ENCODE measurements at regions not wholly inside any gene's neighbourhood (a gene's known extent, or its start where the extent isn't known, plus 50 kb on each side); places are given as distances from the start of the nearest gene placed in this dataset.
"Not testable (repeated sequence)": the region's sequence is repeated elsewhere in the genome, so short reads cannot be mapped to it uniquely, and the experiment has no call there.

DNA sequence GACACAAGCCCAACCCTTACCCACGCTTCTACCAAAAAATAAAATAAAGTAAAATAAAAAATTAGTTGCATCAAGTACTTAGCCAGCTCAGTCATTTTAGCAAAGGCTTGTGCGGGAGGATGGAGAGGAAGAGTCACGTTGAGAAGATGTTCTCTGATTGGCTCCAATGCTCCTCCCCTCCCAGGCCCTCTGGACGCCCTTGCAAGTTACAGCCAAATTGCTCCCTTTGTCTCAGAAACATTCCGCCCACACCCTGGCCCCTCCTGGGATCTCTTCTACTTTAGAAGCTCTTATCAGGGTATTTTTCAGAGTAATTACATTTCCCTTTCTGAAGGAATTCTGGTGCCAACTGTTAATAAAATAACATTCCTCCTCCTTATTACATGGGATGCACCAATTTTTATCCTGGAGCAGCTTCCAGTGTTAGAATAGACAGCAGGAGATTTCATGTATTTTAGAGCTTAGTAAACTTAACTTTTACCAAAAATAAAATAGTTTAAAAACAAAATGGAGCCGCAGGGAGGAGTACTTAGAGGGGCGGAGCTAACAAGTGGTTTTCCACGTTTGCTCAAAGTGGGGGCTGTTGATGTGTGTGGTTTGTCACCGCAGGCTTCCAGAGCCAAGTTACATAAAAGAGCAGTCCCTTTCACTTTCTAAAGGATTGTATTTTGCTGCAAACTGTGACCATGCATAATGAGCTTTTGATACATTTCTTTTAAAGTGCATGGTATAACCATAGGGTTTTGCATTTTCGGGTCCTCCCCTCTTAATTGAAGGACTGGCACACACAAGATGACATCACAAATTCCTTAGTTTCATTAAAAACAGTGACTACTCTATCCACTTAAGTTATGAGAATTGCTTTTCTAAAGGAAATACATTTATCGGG, 71.7 kb upstream of the RAP1B start:
- 40 to 51% (median 44%) methylated on average over 11 of the region's 11 CpGs for WGBS, 4 donors
- H3K9me3 ChIP-seq (replicated peaks in 1 of 3): no peaks in the 10 kb centered on the region
- peak in 6 of 7 donors; percentile 27 to 70 (median 42) for DNase-seq
- no peaks in the 10 kb centered on the region for H3K36me3 ChIP-seq (replicated peaks in 1 of 2)
- no peaks in the 10 kb centered on the region for H3K27me3 ChIP-seq
- H3K4me1 ChIP-seq (replicated peaks in 1 of 2): no peaks in the 10 kb centered on the region
- peak overlapping the region in 2 of 5 donors; percentile 6 to 77 for H3K27ac ChIP-seq
- TF ChIP-seq, protein P1, sequence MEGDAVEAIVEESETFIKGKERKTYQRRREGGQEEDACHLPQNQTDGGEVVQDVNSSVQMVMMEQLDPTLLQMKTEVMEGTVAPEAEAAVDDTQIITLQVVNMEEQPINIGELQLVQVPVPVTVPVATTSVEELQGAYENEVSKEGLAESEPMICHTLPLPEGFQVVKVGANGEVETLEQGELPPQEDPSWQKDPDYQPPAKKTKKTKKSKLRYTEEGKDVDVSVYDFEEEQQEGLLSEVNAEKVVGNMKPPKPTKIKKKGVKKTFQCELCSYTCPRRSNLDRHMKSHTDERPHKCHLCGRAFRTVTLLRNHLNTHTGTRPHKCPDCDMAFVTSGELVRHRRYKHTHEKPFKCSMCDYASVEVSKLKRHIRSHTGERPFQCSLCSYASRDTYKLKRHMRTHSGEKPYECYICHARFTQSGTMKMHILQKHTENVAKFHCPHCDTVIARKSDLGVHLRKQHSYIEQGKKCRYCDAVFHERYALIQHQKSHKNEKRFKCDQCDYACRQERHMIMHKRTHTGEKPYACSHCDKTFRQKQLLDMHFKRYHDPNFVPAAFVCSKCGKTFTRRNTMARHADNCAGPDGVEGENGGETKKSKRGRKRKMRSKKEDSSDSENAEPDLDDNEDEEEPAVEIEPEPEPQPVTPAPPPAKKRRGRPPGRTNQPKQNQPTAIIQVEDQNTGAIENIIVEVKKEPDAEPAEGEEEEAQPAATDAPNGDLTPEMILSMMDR (IDR thresholded peaks at IDR 0.05): no peak
- H3K4me3 ChIP-seq: peak overlapping the region in 1 of 4 donors; percentile 34
- intact Hi-C loops (cut with DNase I): no loop called here

GRCh38 chr12:68539615-68539952, 71.1 kb upstream of the RAP1B start:
- no peaks in the 10 kb centered on the region for H3K9me3 ChIP-seq (replicated peaks in 1 of 3)
- DNase-seq: no peak
- TF ChIP-seq, protein P1 (IDR thresholded peaks at IDR 0.05): no peak
- TF ChIP-seq POLR2A (IDR thresholded peaks at IDR 0.05): no peak
- WGBS, 4 donors: 82 to 85% (median 83%) methylated on average over 1 of the region's 1 CpG
- H3K4me3 ChIP-seq: peak overlapping the region in 1 of 4 donors; percentile 34
- intact Hi-C loops (cut with DNase I): no loop called here
- H3K27me3 ChIP-seq: no peaks in the 10 kb centered on the region
- no peaks in the 10 kb centered on the region for H3K4me1 ChIP-seq (replicated peaks in 1 of 2)
- H3K36me3 ChIP-seq (replicated peaks in 1 of 2): no peaks in the 10 kb centered on the region
- H3K27ac ChIP-seq: peak overlapping the region in 1 of 5 donors; percentile 6

GRCh38 chr12:68540768-68541167, 69.9 kb upstream of the RAP1B start:
- DNase-seq; H3K4me3 ChIP-seq; intact Hi-C loops (cut with DNase I); H3K36me3 ChIP-seq (replicated peaks in 1 of 2); H3K27me3 ChIP-seq; H3K4me1 ChIP-seq (replicated peaks in 1 of 2); H3K27ac ChIP-seq; H3K9me3 ChIP-seq (replicated peaks in 1 of 3): not testable (repeated sequence)
- WGBS, 4 donors: 94 to 100% (median 97%) methylated on average over 2 to 5 of the region's 5 CpGs

GRCh38 chr12:68547318-68547717, 63.4 kb upstream of the RAP1B start:
- H3K9me3 ChIP-seq (replicated peaks in 1 of 3); H3K4me1 ChIP-seq (replicated peaks in 1 of 2); DNase-seq; H3K4me3 ChIP-seq; H3K36me3 ChIP-seq (replicated peaks in 1 of 2); intact Hi-C loops (cut with DNase I); H3K27ac ChIP-seq; H3K27me3 ChIP-seq: not testable (repeated sequence)
- WGBS, 4 donors: 79 to 90% (median 87%) methylated on average over 3 of the region's 3 CpGs

DNA sequence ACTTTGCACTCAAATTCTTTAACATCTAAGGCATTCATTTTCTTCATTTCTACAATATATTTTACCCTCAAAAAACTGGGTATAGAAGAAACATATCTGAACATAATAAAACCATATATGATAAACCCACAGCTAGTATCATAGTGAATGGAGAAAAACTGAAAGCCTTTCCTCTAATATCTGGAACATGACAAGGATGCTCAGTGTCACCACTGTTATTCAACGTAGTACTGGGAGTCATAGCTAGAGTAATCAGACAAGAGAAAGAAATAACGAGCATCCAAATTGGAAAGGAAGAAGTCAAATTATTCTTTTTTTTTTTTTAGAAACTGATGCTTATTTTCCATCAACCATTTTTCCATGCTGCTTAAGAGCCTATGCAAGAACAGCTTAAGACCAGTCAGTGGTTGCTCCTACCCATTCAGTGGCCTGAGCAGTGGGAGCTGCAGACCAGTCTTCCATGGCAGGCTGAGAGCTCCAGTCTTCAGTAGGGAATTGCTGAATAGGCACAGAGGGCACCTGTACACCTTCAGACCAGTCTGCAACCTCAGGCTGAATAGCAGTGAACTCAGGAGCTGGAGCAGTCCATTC, 58.0 kb upstream of the RAP1B start:
- H3K4me1 ChIP-seq (replicated peaks in 1 of 2); H3K27me3 ChIP-seq; H3K4me3 ChIP-seq; H3K27ac ChIP-seq; H3K9me3 ChIP-seq (replicated peaks in 1 of 3); intact Hi-C loops (cut with DNase I); H3K36me3 ChIP-seq (replicated peaks in 1 of 2); DNase-seq: not testable (repeated sequence)
- 86 to 91% (median 89%) methylated on average over 2 of the region's 2 CpGs for WGBS, 4 donors

Data from adrenal gland (tissue), 9 donors.